Loucy (cell line): ENCODE measurements at regions not wholly inside any gene's neighbourhood (a gene's known extent, or its start where the extent isn't known, plus 50 kb on each side); places are given as distances from the start of the nearest gene placed in this dataset.

Source experiments
- CTCF ChIP-seq: fragments of 200-600 bp; sonication (generic); conservative IDR thresholded peaks from 2 replicates; pipeline ENCODE4 v1.5.1; 2014; ENCODE audit warnings: mild to moderate bottlenecking, antibody characterized with exemption, low read length
- EZH2phosphoT487 ChIP-seq: fragments of 200-600 bp; IDR thresholded peaks from 2 replicates; pipeline ENCODE4 v1.6.1; 2018; ENCODE audit warnings: antibody characterized with exemption, mild to moderate bottlenecking, moderate library complexity, borderline replicate concordance

- TF ChIP-seq CTCF (no peak), EZH2phosphoT487 (no peak)
These were observed 208.6 kb upstream of the STEAP4 start for GRCh38 chr7:88515301-88515700.
